H1 (cell line): ENCODE measurements at regions not wholly inside any gene's neighbourhood (a gene's known extent, or its start where the extent isn't known, plus 50 kb on each side); places are given as distances from the start of the nearest gene placed in this dataset.

ENCODE experiments used
- BACH1 ChIP-seq: IDR thresholded peaks from 2 replicates; pipeline ENCODE4 v1.6.1; 2012; ENCODE audit warnings: low read length, improper control_type of control experiment
- CBX8 ChIP-seq: fragments of 300-800, 300-1000 bp; sonication (generic); IDR thresholded peaks from 2 replicates; pipeline ENCODE4 v1.7.1; 2016; ENCODE audit warnings: low read depth, low read length, borderline replicate concordance
- CHD2 ChIP-seq: IDR thresholded peaks from 2 replicates; pipeline ENCODE4 v1.6.1; 2012; ENCODE audit warnings: low read length, improper control_type of control experiment
- FOSL1 ChIP-seq: IDR thresholded peaks from 2 replicates; pipeline ENCODE4 v1.6.1; 2011; ENCODE audit warnings: mild to moderate bottlenecking, low read depth, low read length, moderate library complexity; ENCODE audit not compliant: insufficient read depth
- HDAC6 ChIP-seq: IDR thresholded peaks from one replicate; pipeline ENCODE4 v1.7.1; 2012; ENCODE audit warnings: low read depth, mild to moderate bottlenecking, inconsistent platforms, low read length, moderate library complexity
- POLR2A ChIP-seq, 2 experiments: IDR thresholded peaks; 1 replicate in 1 of 2; 2 replicates in 1 of 2; pipeline ENCODE4 v1.6.1; 2011; ENCODE audit warnings: low read depth in 2 of 2, low read length in 2 of 2, mild to moderate bottlenecking in 2 of 2; ENCODE audit errors: control extremely low read depth in 1 of 2
- SP1 ChIP-seq: IDR thresholded peaks from 2 replicates; pipeline ENCODE4 v1.6.1; 2011; ENCODE audit warnings: low read depth, low read length

DNA sequence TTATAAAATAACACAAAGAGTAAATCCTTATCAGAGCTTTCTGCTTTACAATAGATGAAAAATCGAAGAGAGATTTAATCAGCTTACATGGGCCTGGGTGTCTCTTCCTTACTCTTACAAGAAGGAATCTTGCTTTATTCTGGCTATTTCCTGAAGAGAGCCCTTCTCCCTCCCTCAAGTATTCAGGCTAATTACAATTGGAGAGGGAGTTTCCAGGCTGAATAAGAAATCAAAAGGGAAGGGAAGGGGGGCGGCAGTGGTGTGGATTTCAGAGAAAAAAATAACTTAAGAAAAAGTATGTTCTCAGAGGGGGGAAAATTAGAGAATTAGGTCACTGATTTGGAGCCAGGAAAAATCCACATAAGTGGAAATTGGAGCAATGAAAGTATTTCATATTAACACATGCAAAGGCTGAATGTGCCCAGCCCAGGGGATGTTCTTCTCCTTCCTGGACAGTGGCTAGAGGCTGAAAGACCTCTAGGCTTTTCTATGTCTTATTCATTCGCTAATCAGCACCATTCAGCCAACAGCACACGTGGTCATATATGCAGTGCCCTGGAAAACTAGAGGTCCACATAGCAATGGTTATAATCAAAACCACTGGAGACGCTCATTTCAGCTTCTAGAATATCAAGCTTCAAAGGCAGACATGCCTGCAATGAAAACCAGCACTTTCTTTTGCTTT lies 158.9 kb upstream of the BTG1 start (continued):
- TF ChIP-seq FOSL1 (no peak), CHD2 (no peak), HDAC6 (no peak), SP1 (no peak), CBX8 (no peak), POLR2A (IDR thresholded peaks at IDR 0.05; ENCODE audit: control extremely low read depth in 1 of 2, low read depth in 2 of 2, low read length in 2 of 2) (no peak), BACH1 (no peak)
